Ascending aorta (tissue), 2 donors: ENCODE measurements at regions not wholly inside any gene's neighbourhood (a gene's known extent, or its start where the extent isn't known, plus 50 kb on each side); places are given as distances from the start of the nearest gene placed in this dataset.

Experiments used
- DNase-seq, 2 donors: peaks; one replicate each; pipeline ENCODE4 v3.0.0-alpha.2; 2019; ENCODE audit warnings: low spot score in 2 of 2
- H3K27ac ChIP-seq, 2 donors: fragments of 200-600 bp; sonication (generic); one replicate each; pipeline ENCODE4 v1.5.1; 2016 to 2017; ENCODE audit warnings: mild to moderate bottlenecking in 1 of 2
- H3K27me3 ChIP-seq: fragments of 200-600 bp; sonication (generic); one replicate; pipeline ENCODE4 v1.5.1; 2017
- H3K36me3 ChIP-seq, 2 donors: fragments of 200-600 bp; sonication (generic); one replicate each; pipeline ENCODE4 v1.5.1; 2016
- H3K4me1 ChIP-seq, 2 donors: fragments of 200-600 bp; sonication (generic); one replicate each; pipeline ENCODE4 v1.5.1; 2016 to 2017; ENCODE audit warnings: mild to moderate bottlenecking in 1 of 2
- H3K4me3 ChIP-seq, 2 donors: fragments of 200-600 bp; sonication (generic); one replicate each; pipeline ENCODE4 v1.5.1; 2016 to 2017; ENCODE audit warnings: mild to moderate bottlenecking in 1 of 2
- H3K9me3 ChIP-seq, 2 donors: fragments of 200-600 bp; sonication (generic); one replicate each; pipeline ENCODE4 v1.5.1; 2016
- CTCF ChIP-seq, 3 experiments: fragments of 200-600 bp in 2 of 3; fragments of 450-650 bp in 1 of 3; sonication (generic) in 2 of 3; IDR thresholded peaks; one replicate each; pipeline ENCODE4 v1.5.1; 2016 to 2019; ENCODE audit warnings: antibody characterized with exemption in 3 of 3, mild to moderate bottlenecking in 1 of 3, moderate library complexity in 1 of 3
- intact Hi-C: fragments of 100-400 bp; cut with DNase I; formaldehyde crosslinking; loops from one replicate; pipeline ENCODE4 v1.15.1; 2023

- Histone ChIP-seq H3K27ac (no peak overlapping the region), H3K36me3 (no peaks in the 10 kb centered on the region), H3K4me1 (no peaks in the 10 kb centered on the region), H3K27me3 (no peaks in the 10 kb centered on the region), H3K4me3 (no peak overlapping the region), H3K9me3 (no peaks in the 10 kb centered on the region)
- TF ChIP-seq CTCF (IDR thresholded peaks at IDR 0.05), result no peak
- DNase-seq, result no peak
- intact Hi-C loops, result no loop called here
Observed at GRCh38 chr1:78277253-78277652, 213.5 kb upstream of the PTGFR start.

GRCh38 chr1:78279051-78279450 is 211.7 kb upstream of the PTGFR start:
- intact Hi-C loops, result no loop called here
- no peaks in the 10 kb centered on the region for H3K9me3 ChIP-seq
- H3K36me3 ChIP-seq, result no peaks in the 10 kb centered on the region
- no peaks in the 10 kb centered on the region for H3K27me3 ChIP-seq
- H3K4me1 ChIP-seq, result no peaks in the 10 kb centered on the region
- TF ChIP-seq CTCF (IDR thresholded peaks at IDR 0.05), result no peak
- H3K4me3 ChIP-seq, result no peak overlapping the region
- no peak for DNase-seq
- H3K27ac ChIP-seq, result no peak overlapping the region

DNA sequence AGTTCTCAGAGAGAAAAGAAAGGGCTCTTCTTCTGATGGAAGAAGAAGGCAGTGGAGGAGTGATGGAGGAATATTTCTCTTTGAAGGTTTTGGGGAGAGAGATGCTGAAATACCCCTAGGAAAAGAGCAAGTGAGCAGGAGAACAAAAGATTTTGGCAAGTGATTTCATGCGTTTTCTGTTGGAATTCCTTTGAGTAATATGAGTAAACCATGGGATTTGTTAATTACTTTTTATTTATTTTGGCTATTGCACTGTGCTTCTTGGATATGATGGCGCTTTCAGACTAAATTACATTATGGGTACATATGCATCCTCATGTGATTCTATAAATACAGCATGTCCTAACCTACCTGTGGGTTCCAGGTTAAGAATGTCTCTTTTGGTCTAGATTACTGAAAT is 210.1 kb upstream of the PTGFR start:
- no peaks in the 10 kb centered on the region for H3K4me1 ChIP-seq
- no peaks in the 10 kb centered on the region for H3K36me3 ChIP-seq
- H3K27ac ChIP-seq, result no peak overlapping the region
- H3K9me3 ChIP-seq, result no peaks in the 10 kb centered on the region
- intact Hi-C loops, result no loop called here
- H3K4me3 ChIP-seq, result no peak overlapping the region
- no peak for TF ChIP-seq CTCF (IDR thresholded peaks at IDR 0.05)
- H3K27me3 ChIP-seq, result no peaks in the 10 kb centered on the region
- DNase-seq, result no peak

GRCh38 chr1:78281580-78281979 is 209.2 kb upstream of the PTGFR start:
- no peak for DNase-seq
- no peak overlapping the region for H3K27ac ChIP-seq
- intact Hi-C loops, result no loop called here
- TF ChIP-seq CTCF (IDR thresholded peaks at IDR 0.05), result no peak
- H3K9me3 ChIP-seq, result no peaks in the 10 kb centered on the region
- H3K4me3 ChIP-seq, result no peak overlapping the region
- no peaks in the 10 kb centered on the region for H3K36me3 ChIP-seq
- H3K4me1 ChIP-seq, result no peaks in the 10 kb centered on the region
- no peaks in the 10 kb centered on the region for H3K27me3 ChIP-seq

GRCh38 chr1:78283691-78284090 is 207.1 kb upstream of the PTGFR start:
- no peaks in the 10 kb centered on the region for H3K27me3 ChIP-seq
- no peak overlapping the region for H3K27ac ChIP-seq
- H3K36me3 ChIP-seq, result no peaks in the 10 kb centered on the region
- TF ChIP-seq CTCF (IDR thresholded peaks at IDR 0.05), result no peak
- intact Hi-C loops, result no loop called here
- no peaks in the 10 kb centered on the region for H3K9me3 ChIP-seq
- no peaks in the 10 kb centered on the region for H3K4me1 ChIP-seq
- no peak overlapping the region for H3K4me3 ChIP-seq
- DNase-seq, result no peak

DNA sequence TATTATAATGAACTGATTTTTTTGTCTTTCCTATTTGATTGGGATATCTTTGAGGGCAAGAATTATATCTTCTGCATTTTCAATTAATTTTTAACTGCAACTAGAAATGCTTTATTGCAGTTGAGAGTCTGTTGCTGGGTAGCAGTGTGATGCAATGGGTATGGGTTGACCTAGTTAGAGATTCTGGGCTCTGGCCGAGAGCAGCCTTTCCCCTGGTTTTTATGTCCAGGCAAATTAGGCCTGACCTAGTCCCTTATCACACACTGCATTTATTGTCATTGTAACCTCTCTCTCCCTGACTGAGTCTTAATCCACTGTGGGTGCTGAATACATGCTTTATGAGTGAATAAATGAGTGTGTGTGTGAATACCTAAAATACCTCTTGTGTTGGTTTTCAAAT is 206.4 kb upstream of the PTGFR start:
- H3K4me1 ChIP-seq, result no peaks in the 10 kb centered on the region
- no peaks in the 10 kb centered on the region for H3K27me3 ChIP-seq
- H3K27ac ChIP-seq, result no peak overlapping the region
- intact Hi-C loops, result no loop called here
- no peak overlapping the region for H3K4me3 ChIP-seq
- TF ChIP-seq CTCF (IDR thresholded peaks at IDR 0.05), result no peak
- H3K9me3 ChIP-seq, result no peaks in the 10 kb centered on the region
- no peak for DNase-seq
- no peaks in the 10 kb centered on the region for H3K36me3 ChIP-seq
